Fibroblast of the aortic adventitia (primary cell): ENCODE measurements at regions not wholly inside any gene's neighbourhood (a gene's known extent, or its start where the extent isn't known, plus 50 kb on each side); places are given as distances from the start of the nearest gene placed in this dataset.

Experiments
- DNase-seq: peaks from one replicate; pipeline ENCODE4 v3.0.0-alpha.2; 2010; ENCODE audit warnings: low read depth
- H3K4me3 ChIP-seq: 2 replicates; pipeline ENCODE4 v1.5.1; 2011; ENCODE audit warnings: low read depth, mild to moderate bottlenecking, control low read depth, low read length, moderate library complexity
- TF ChIP-seq, protein P1 (sequence below): IDR thresholded peaks from 2 replicates; pipeline ENCODE4 v1.5.1; 2011; ENCODE audit warnings: mild to moderate bottlenecking, low read length, control low read depth, inconsistent platforms; ENCODE audit not compliant: insufficient read depth

DNA sequence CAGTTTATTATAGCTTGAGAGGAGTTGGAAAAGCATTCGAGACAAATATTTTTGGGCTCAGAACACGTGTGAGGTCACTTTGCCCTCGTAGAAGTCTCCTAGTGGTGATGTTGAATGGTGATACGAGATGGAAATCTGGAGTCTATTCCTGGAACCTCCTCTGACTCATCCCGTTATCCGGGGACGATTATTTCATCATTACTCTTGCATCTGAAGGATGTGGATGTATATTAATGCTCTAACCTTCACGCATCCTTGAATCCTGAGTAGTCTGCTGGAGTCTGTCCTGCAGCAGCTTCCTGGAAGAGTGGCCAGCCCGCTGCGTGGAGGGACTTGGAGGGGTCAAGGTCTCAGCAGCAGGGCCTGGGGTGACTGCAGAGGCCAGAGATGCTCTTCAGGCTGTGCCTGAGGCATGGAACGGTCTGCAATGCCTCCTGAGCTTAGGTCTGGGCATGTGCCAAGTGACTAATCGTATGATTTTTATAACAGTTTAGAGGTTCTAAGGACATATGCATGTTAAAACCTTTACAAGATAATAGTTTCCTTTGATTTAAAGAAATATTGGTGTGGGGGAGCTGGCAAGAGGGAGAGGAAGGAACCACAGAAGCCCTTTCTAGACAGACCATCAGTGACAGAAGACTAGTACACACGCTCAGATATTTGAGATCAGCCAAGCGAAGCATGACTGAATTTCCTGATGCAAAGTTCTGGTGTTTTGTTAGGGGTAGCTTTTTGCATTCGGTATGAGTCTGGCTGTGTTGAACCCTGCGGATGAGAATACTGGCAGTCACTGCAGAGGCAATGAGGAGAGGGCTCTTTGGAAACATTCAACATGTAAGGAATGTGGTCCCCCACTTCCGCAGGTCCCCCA, 400.2 kb downstream of the QKI start:
- peak; percentile 54 for DNase-seq
- TF ChIP-seq, protein P1, sequence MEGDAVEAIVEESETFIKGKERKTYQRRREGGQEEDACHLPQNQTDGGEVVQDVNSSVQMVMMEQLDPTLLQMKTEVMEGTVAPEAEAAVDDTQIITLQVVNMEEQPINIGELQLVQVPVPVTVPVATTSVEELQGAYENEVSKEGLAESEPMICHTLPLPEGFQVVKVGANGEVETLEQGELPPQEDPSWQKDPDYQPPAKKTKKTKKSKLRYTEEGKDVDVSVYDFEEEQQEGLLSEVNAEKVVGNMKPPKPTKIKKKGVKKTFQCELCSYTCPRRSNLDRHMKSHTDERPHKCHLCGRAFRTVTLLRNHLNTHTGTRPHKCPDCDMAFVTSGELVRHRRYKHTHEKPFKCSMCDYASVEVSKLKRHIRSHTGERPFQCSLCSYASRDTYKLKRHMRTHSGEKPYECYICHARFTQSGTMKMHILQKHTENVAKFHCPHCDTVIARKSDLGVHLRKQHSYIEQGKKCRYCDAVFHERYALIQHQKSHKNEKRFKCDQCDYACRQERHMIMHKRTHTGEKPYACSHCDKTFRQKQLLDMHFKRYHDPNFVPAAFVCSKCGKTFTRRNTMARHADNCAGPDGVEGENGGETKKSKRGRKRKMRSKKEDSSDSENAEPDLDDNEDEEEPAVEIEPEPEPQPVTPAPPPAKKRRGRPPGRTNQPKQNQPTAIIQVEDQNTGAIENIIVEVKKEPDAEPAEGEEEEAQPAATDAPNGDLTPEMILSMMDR: no peak
- no peak overlapping the region for H3K4me3 ChIP-seq

DNA sequence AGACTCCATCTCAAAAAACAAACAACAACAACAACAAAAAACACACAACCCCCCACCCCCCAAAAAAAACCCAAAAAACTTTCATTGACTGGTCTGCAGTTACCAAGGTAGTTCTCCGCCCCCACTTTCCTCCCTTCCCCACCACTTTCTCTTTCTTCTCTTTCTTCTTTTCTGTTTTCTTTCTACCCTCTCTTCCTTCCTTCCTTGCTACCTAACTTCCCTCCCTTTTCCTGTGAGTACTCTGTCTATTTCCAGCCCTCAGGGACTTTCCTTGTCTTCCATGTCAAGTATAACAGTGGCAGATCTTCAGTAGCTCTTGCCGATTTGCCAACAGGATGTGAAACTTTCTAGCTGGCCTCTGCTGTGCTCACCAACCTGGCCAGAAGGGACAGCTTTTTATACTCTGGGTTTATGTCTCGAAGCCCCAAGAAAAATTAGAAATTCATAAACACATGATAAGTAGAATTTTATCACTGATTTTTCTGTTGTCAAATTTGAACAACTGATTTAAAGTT, 399.5 kb downstream of the QKI start:
- no peak overlapping the region for H3K4me3 ChIP-seq
- TF ChIP-seq, protein P1: no peak
- DNase-seq: no peak

DNA sequence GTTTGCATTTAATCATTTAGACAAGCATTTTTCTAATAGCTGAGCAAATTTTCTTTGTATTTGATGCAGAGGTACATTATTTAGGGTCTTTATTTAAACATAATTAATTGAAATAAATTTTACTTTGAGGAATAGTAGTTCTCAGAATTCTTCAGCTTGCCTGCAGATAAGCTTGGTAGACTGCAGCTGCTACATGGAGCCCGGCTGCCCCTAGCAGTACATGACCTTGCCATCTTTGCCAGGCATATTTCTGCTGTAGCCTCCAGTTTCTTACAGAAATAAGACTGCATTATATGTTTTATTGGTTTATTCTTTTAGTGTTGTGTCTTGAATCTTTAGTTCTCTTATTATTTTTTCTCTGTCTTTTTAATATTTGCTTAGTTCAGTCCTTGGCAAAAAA, 396.8 kb downstream of the QKI start:
- no peak for DNase-seq
- TF ChIP-seq, protein P1: no peak
- H3K4me3 ChIP-seq: no peak overlapping the region

DNA sequence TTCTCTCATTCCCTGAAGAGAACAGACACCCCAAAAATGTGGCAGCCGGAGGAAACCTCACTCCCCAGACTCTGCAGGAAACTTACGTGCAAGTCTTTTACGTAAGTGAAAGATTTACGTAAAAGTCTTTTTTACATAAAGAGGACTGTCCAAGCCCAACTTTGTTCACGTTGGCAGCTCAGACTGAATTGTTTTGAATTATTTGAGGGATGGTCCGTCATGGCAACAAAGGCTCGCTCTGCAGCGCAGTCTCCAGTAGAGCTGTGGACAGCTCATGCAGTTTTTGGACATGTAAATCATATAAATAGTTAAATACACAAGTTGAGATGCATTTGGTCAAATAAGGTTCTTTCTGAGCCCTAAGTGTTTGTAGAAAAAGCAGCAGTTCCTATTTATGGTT, 394.8 kb downstream of the QKI start:
- TF ChIP-seq, protein P1: no peak
- no peak for DNase-seq
- H3K4me3 ChIP-seq: no peak overlapping the region

DNA sequence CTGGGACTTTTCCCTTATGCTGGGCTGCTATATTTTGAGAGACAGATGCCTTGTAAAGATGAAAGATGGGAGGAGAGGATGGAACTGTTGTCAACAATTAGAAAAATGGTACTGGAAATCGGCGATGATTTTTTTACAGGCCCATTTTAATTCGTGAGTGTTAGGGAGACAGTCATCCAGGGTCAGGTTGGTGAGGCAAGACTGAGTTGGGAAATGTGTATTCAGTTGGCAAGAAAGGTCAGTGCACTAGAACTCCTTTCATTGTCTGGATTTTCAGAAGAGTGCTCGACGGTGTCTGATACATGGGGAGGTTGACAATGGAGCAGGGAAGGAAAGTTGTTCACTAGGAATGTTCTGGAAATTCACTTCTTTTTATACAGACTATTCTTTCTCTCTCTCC, 394.4 kb downstream of the QKI start:
- TF ChIP-seq, protein P1: no peak
- no peak for DNase-seq
- H3K4me3 ChIP-seq: no peak overlapping the region

DNA sequence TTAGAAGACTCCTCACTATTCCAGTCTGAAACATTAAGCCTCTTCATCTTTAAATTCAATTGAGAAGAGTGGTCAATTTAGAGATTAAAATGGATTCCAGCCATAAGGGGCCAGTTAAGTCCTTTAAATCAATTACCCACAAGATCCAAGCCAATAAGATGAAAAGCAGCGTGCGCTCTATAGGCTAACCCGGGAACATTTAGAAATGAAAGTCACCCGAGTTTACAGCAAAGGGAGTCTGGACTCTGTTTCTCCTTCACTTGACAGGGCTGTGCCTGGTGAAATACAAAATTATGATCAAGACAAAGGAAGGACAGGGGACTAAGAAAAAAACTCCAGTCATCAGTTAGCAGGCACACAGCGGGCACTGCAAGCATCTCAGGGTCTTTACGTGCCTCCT, 393.7 kb downstream of the QKI start:
- TF ChIP-seq, protein P1: no peak
- no peak for DNase-seq
- no peak overlapping the region for H3K4me3 ChIP-seq
